MM.1S (cell line): ENCODE measurements at regions not wholly inside any gene's neighbourhood (a gene's known extent, or its start where the extent isn't known, plus 50 kb on each side); places are given as distances from the start of the nearest gene placed in this dataset.
"Not testable (repeated sequence)": the region's sequence is repeated elsewhere in the genome, so short reads cannot be mapped to it uniquely, and the experiment has no call there.

Experiments used
- DNase-seq: peaks from one replicate; pipeline ENCODE4 v3.0.0-alpha.2; 2015
- H2AFZ ChIP-seq: fragments of 300-600 bp; sonication (generic); 2 replicates; pipeline ENCODE4 v1.6.0; 2016; ENCODE audit warnings: antibody characterized with exemption, low read length
- H3F3A ChIP-seq: fragments of 300-600 bp; sonication (generic); 2 replicates; pipeline ENCODE4 v1.6.1; 2016; ENCODE audit warnings: mild to moderate bottlenecking, antibody characterized with exemption, low read length, moderate library complexity, mixed read lengths; ENCODE audit not compliant: insufficient read depth
- H3K27ac ChIP-seq: fragments of 300-600 bp; sonication (generic); 2 replicates; pipeline ENCODE4 v1.5.1; 2016; ENCODE audit warnings: mild to moderate bottlenecking, low read length
- H3K27me3 ChIP-seq: fragments of 300-600 bp; sonication (generic); replicated peaks from 2 replicates; pipeline ENCODE4 v1.6.0; 2016; ENCODE audit warnings: low read length; ENCODE audit not compliant: insufficient read depth
- H3K36me3 ChIP-seq: fragments of 300-600 bp; sonication (generic); replicated peaks from 2 replicates; pipeline ENCODE4 v1.6.1; 2016; ENCODE audit warnings: mild to moderate bottlenecking, low read length, mixed read lengths; ENCODE audit not compliant: insufficient read depth
- H3K4me1 ChIP-seq: fragments of 300-600 bp; sonication (generic); 2 replicates; pipeline ENCODE4 v1.6.1; 2016; ENCODE audit warnings: low read length, mixed read lengths
- H3K4me2 ChIP-seq: fragments of 300-600 bp; sonication (generic); 2 replicates; pipeline ENCODE4 v1.6.0; 2016; ENCODE audit warnings: low read depth, low read length
- H3K4me3 ChIP-seq: fragments of 300-600 bp; sonication (generic); 2 replicates; pipeline ENCODE4 v1.5.1; 2016; ENCODE audit warnings: low read length, mixed read lengths
- H3K79me2 ChIP-seq: fragments of 300-600 bp; sonication (generic); 2 replicates; pipeline ENCODE4 v1.6.1; 2016; ENCODE audit warnings: mixed run types, low read length, mixed read lengths
- H3K9ac ChIP-seq: fragments of 300-600 bp; sonication (generic); 2 replicates; pipeline ENCODE4 v1.6.1; 2016; ENCODE audit warnings: low read length, mixed read lengths
- H3K9me2 ChIP-seq: fragments of 300-600 bp; sonication (generic); replicated peaks from 2 replicates; pipeline ENCODE4 v1.6.1; 2016; ENCODE audit warnings: mild to moderate bottlenecking, low read length, mixed read lengths; ENCODE audit not compliant: insufficient read depth
- H3K9me3 ChIP-seq: fragments of 300-600 bp; sonication (generic); replicated peaks from 2 replicates; pipeline ENCODE4 v1.6.1; 2016; ENCODE audit warnings: mild to moderate bottlenecking, low read length, mixed read lengths; ENCODE audit not compliant: insufficient read depth
- H4K20me1 ChIP-seq: fragments of 300-600 bp; sonication (generic); 2 replicates; pipeline ENCODE4 v1.6.1; 2016; ENCODE audit warnings: mild to moderate bottlenecking, low read length, moderate library complexity, mixed read lengths; ENCODE audit not compliant: insufficient read depth
- CTCF ChIP-seq: fragments of 300-600 bp; sonication (generic); IDR thresholded peaks from 2 replicates; pipeline ENCODE4 v1.5.1; 2016; ENCODE audit warnings: antibody characterized with exemption, low read length, mixed read lengths
- EZH2 ChIP-seq: fragments of 300-600 bp; sonication (generic); optimal IDR thresholded peaks from 2 replicates; pipeline ENCODE3; 2017; ENCODE audit warnings: low read depth, mild to moderate bottlenecking, antibody characterized with exemption, low read length, mixed read lengths
- EZH2phosphoT487 ChIP-seq: fragments of 300-600 bp; sonication (generic); IDR thresholded peaks from 2 replicates; pipeline ENCODE4 v1.6.1; 2018; ENCODE audit warnings: antibody characterized with exemption, low read length

GRCh38 chr2:132253496-132254305, 91.9 kb upstream of the ANKRD30BL start:
- H3K4me3 ChIP-seq = no peak overlapping the region
- no peaks in the 10 kb centered on the region for H3K36me3 ChIP-seq
- H3F3A ChIP-seq = no peaks in the 10 kb centered on the region
- no peaks in the 10 kb centered on the region for H3K27me3 ChIP-seq
- no peaks in the 10 kb centered on the region for H3K9me2 ChIP-seq
- H4K20me1 ChIP-seq = no peaks in the 10 kb centered on the region
- H3K4me2 ChIP-seq = no peak overlapping the region
- no peaks in the 10 kb centered on the region for H3K79me2 ChIP-seq
- H2AFZ ChIP-seq = no peak overlapping the region
- H3K4me1 ChIP-seq = no peaks in the 10 kb centered on the region
- TF ChIP-seq EZH2 (no peak), CTCF (no peak)
- H3K9ac ChIP-seq = no peak overlapping the region
- H3K27ac ChIP-seq = no peak overlapping the region
- H3K9me3 ChIP-seq = no peaks in the 10 kb centered on the region
- DNase-seq = no peak

- H3K4me3 ChIP-seq, H3K9ac ChIP-seq, H3K27me3 ChIP-seq, H3K4me1 ChIP-seq, H3K79me2 ChIP-seq, DNase-seq, H4K20me1 ChIP-seq, H3K9me2 ChIP-seq, H3K27ac ChIP-seq, H3K4me2 ChIP-seq, H3K36me3 ChIP-seq, H3K9me3 ChIP-seq, H3F3A ChIP-seq, H2AFZ ChIP-seq: not testable (repeated sequence)
These were observed 92.7 kb upstream of the ANKRD30BL start for GRCh38 chr2:132254306-132254919.

GRCh38 chr2:132255714-132256113, 94.0 kb upstream of the ANKRD30BL start:
- no peaks in the 10 kb centered on the region for H3K27me3 ChIP-seq

More at GRCh38 chr2:132255714-132256113, 94.0 kb upstream of the ANKRD30BL start:
- TF ChIP-seq CTCF (no peak), EZH2 (no peak), EZH2phosphoT487 (no peak)
- H4K20me1 ChIP-seq = no peaks in the 10 kb centered on the region
- no peaks in the 10 kb centered on the region for H3K79me2 ChIP-seq
- no peaks in the 10 kb centered on the region for H3K4me1 ChIP-seq
- no peak overlapping the region for H2AFZ ChIP-seq
- no peak overlapping the region for H3K4me3 ChIP-seq
- no peak for DNase-seq
- H3K9ac ChIP-seq = no peak overlapping the region
- no peaks in the 10 kb centered on the region for H3K36me3 ChIP-seq
- no peaks in the 10 kb centered on the region for H3K9me3 ChIP-seq
- H3K4me2 ChIP-seq = no peak overlapping the region
- no peaks in the 10 kb centered on the region for H3K9me2 ChIP-seq
- H3F3A ChIP-seq = no peaks in the 10 kb centered on the region
- no peak overlapping the region for H3K27ac ChIP-seq
